ENCODE measurements at regions not wholly inside any gene's neighbourhood (a gene's known extent, or its start where the extent isn't known, plus 50 kb on each side); places are given as distances from the start of the nearest gene placed in this dataset.
"Not testable (repeated sequence)": the region's sequence is repeated elsewhere in the genome, so short reads cannot be mapped to it uniquely, and the experiment has no call there.

GRCh38 chr15:58361273-58361759 lies 70.5 kb upstream of the LIPC start:
- intact Hi-C loops (cut with micrococcal nuclease) = no loop called here
- Histone ChIP-seq H3K27me3 (ENCODE audit: low read depth) (no peaks in the 10 kb centered on the region), H3K36me3 (no peaks in the 10 kb centered on the region), H3K4me1 (peaks cover 16% of the 10 kb centered on the region), H3K4me3 (no peak overlapping the region), H3K9me3 (replicated peaks) (peaks cover 9% of the 10 kb centered on the region), H3K27ac (replicated peaks) (no peak overlapping the region)
- no peak for TF ChIP-seq CTCF (IDR thresholded peaks at IDR 0.05; ENCODE audit: borderline replicate concordance)
- DNase-seq = no peak

- Histone ChIP-seq H3K9me3 (replicated peaks) (peaks cover 9% of the 10 kb centered on the region), H3K27me3 (ENCODE audit: low read depth) (no peaks in the 10 kb centered on the region), H3K27ac (replicated peaks) (peak overlapping the region; percentile 27), H3K36me3 (no peaks in the 10 kb centered on the region), H3K4me1 (peaks cover 16% of the 10 kb centered on the region), H3K4me3 (no peak overlapping the region)
- no peak for TF ChIP-seq CTCF (IDR thresholded peaks at IDR 0.05; ENCODE audit: borderline replicate concordance)
- intact Hi-C loops (cut with micrococcal nuclease) = no loop called here
- no peak for DNase-seq
Observed at GRCh38 chr15:58362262-58362922, 69.4 kb upstream of the LIPC start.

- H3K4me3 ChIP-seq; H3K36me3 ChIP-seq; H3K27me3 ChIP-seq (ENCODE audit: low read depth); intact Hi-C loops (cut with micrococcal nuclease); H3K9me3 ChIP-seq (replicated peaks): not testable (repeated sequence)
- Histone ChIP-seq H3K27ac (replicated peaks) (peak overlapping the region; percentile 27), H3K4me1 (peaks cover 16% of the 10 kb centered on the region)
- peak; percentile 29 for DNase-seq
Observed at GRCh38 chr15:58363118-58363517, 68.7 kb upstream of the LIPC start.

- not testable (repeated sequence) for H3K27ac ChIP-seq (replicated peaks)
Observed at GRCh38 chr15:58363673-58364072, 68.1 kb upstream of the LIPC start.

DNA sequence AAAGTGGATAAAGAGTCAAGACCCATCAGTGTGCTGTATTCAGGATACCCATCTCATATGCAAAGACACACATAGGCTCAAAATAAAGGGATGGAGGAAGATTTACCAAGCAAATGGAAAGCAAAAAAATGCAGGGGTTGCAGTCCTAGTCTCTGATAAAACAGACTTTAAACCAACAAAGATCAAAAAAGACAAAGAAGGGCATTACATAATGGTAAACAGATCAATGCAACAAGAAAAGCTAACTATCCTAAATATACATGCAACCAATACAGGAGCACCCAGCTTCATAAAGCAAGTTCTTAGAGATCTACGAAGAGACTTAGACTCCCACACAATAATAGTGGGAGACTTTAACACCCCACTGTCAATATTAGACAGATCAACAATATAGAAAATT lies 66.7 kb upstream of the LIPC start:
- H3K27ac ChIP-seq (replicated peaks); DNase-seq; intact Hi-C loops (cut with micrococcal nuclease); H3K36me3 ChIP-seq; H3K27me3 ChIP-seq (ENCODE audit: low read depth); H3K9me3 ChIP-seq (replicated peaks); H3K4me3 ChIP-seq: not testable (repeated sequence)
- peaks cover 16% of the 10 kb centered on the region for H3K4me1 ChIP-seq

More at GRCh38 chr15:58363673-58364072, 68.1 kb upstream of the LIPC start:
- H3K27me3 ChIP-seq (ENCODE audit: low read depth); H3K9me3 ChIP-seq (replicated peaks); DNase-seq; intact Hi-C loops (cut with micrococcal nuclease); H3K4me3 ChIP-seq; H3K36me3 ChIP-seq: not testable (repeated sequence)
- H3K4me1 ChIP-seq = peaks cover 16% of the 10 kb centered on the region

DNA sequence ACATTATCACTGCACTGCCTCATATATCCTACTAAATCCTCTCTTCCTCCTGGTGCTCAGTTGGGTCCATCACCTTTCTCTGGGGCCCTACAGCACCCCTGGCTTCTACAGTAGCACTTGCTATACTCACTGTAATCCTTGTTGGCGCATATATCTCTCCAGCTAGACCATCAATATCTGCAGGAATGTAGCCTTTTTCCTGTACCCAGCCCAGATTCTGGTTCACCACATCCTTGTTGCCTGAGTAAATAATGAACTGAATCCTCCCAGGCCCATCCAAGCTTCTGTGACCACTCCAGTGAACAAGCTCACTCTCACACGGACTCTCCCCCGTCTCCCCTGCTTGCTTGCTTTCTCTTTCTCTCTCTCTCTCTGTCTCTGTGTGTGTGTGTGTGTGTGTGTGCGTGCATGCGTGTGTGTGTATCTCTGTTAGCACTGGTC lies 62.5 kb upstream of the LIPC start:
- no peaks in the 10 kb centered on the region for H3K27me3 ChIP-seq (ENCODE audit: low read depth)

More for the DNA sequence above, 62.5 kb upstream of the LIPC start:
- Histone ChIP-seq H3K36me3 (no peaks in the 10 kb centered on the region), H3K4me1 (no peaks in the 10 kb centered on the region), H3K4me3 (no peak overlapping the region), H3K27ac (replicated peaks) (no peak overlapping the region), H3K9me3 (replicated peaks) (peaks cover 16% of the 10 kb centered on the region)
- DNase-seq = no peak
- intact Hi-C loops (cut with micrococcal nuclease) = no loop called here
- no peak for TF ChIP-seq CTCF (IDR thresholded peaks at IDR 0.05; ENCODE audit: borderline replicate concordance)
